Muscle layer of duodenum (tissue), 2 donors: ENCODE measurements at regions not wholly inside any gene's neighbourhood (a gene's known extent, or its start where the extent isn't known, plus 50 kb on each side); places are given as distances from the start of the nearest gene placed in this dataset.

ENCODE experiments used
- H3K27ac ChIP-seq: one replicate; pipeline ENCODE4 v1.7.0; 2013; ENCODE audit warnings: mild to moderate bottlenecking, low read length
- H3K27me3 ChIP-seq: one replicate; pipeline ENCODE4 v1.7.0; 2013; ENCODE audit warnings: low read depth, mild to moderate bottlenecking, control low read depth, low read length
- H3K36me3 ChIP-seq, 2 donors: one replicate each; pipeline ENCODE4 v1.7.0; 2013; ENCODE audit warnings: low read length in 2 of 2, control low read depth in 1 of 2, mild to moderate bottlenecking in 1 of 2; ENCODE audit not compliant: insufficient read depth in 2 of 2, control insufficient read depth in 1 of 2
- H3K4me1 ChIP-seq, 2 donors: one replicate each; pipeline ENCODE4 v1.7.0; 2013; ENCODE audit warnings: low read length in 2 of 2, mild to moderate bottlenecking in 2 of 2, control low read depth in 1 of 2, moderate library complexity in 1 of 2; ENCODE audit not compliant: insufficient read depth in 2 of 2, control insufficient read depth in 1 of 2
- H3K4me3 ChIP-seq, 2 donors: one replicate each; pipeline ENCODE4 v1.7.0; 2013; ENCODE audit warnings: low read length in 2 of 2, low read depth in 1 of 2, mild to moderate bottlenecking in 1 of 2
- H3K9me3 ChIP-seq, 2 donors: one replicate each; pipeline ENCODE4 v1.7.0; 2013; ENCODE audit warnings: low read length in 2 of 2, control low read depth in 1 of 2, mild to moderate bottlenecking in 1 of 2; ENCODE audit not compliant: control insufficient read depth in 1 of 2
- donor health status: healthy.

DNA sequence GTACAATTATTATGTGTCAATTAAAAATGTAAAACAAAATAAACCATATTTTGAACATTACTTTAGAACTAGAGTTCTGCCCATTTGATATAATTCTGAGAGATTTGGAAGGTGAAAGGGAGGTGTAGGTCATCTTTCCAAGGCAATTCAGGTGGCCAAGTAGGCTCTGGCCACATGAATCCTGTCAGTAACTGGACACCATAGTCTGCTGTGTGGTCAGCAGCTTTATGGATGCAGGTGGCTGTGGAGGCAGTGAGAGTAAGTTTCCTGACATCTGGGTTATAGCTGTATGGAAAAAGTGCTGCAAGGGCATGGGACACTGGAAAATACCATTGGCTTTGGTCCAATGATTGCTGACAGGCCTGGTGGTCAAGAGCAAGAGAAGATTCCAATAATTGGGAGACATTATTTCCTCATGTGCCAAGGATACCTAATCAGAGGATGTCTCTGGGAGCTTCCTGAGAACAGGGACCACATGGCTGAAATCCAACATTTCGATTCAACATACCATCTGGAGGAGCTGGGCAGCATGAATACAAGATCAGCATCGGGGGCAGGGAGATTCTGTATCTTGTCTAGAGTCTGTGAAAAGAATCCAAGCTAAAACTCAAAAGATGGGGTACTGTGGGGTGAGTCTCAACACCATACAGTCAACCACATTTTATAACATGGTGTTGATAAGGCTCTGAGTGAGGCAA lies 523.1 kb downstream of the MID1IP1 start:
- Histone ChIP-seq H3K4me1 (no peaks in the 10 kb centered on the region), H3K27ac (no peak overlapping the region), H3K27me3 (no peaks in the 10 kb centered on the region), H3K36me3 (no peaks in the 10 kb centered on the region), H3K4me3 (no peak overlapping the region), H3K9me3 (peaks cover 0 to 4% of the 10 kb centered on the region in 2 donors)

DNA sequence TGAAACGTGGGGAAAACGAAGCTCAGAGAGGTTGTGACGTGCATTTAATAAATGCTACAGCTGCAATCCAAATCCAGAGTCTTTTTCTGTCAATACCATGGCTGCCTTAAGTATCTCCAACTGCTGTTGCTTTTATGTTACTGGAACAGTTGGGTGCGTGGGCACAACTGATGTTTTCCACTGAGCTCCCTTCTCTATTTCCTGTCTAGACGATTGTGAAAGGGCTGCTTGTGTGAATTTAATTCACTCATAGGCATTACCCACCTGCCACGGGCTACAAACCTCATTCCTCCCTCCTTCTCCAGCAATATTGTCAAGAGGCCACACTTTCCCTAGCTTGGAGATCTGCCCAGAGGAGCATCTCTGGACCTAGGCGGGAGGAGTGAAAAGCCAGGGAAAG lies 526.0 kb downstream of the MID1IP1 start:
- Histone ChIP-seq H3K36me3 (no peaks in the 10 kb centered on the region), H3K9me3 (peaks cover 0 to 4% of the 10 kb centered on the region in 2 donors), H3K4me1 (no peaks in the 10 kb centered on the region), H3K27me3 (no peaks in the 10 kb centered on the region), H3K27ac (no peak overlapping the region), H3K4me3 (no peak overlapping the region)

GRCh38 chrX:39327705-39328104 lies 526.4 kb downstream of the MID1IP1 start:
- Histone ChIP-seq H3K4me1 (no peaks in the 10 kb centered on the region), H3K9me3 (peaks cover 0 to 2% of the 10 kb centered on the region in 2 donors), H3K27me3 (no peaks in the 10 kb centered on the region), H3K27ac (no peak overlapping the region), H3K36me3 (no peaks in the 10 kb centered on the region), H3K4me3 (no peak overlapping the region)

- no peaks in the 10 kb centered on the region for H3K27me3 ChIP-seq
- no peak overlapping the region for H3K27ac ChIP-seq
- H3K4me1 ChIP-seq = no peaks in the 10 kb centered on the region
- no peaks in the 10 kb centered on the region for H3K9me3 ChIP-seq
- no peaks in the 10 kb centered on the region for H3K36me3 ChIP-seq
- no peak overlapping the region for H3K4me3 ChIP-seq
These were observed 527.4 kb downstream of the MID1IP1 start for GRCh38 chrX:39328661-39329060.

- Histone ChIP-seq H3K9me3 (no peaks in the 10 kb centered on the region), H3K4me1 (no peaks in the 10 kb centered on the region), H3K27me3 (no peaks in the 10 kb centered on the region), H3K27ac (no peak overlapping the region), H3K36me3 (no peaks in the 10 kb centered on the region), H3K4me3 (no peak overlapping the region)
These were observed 529.9 kb downstream of the MID1IP1 start for GRCh38 chrX:39331082-39331704.

DNA sequence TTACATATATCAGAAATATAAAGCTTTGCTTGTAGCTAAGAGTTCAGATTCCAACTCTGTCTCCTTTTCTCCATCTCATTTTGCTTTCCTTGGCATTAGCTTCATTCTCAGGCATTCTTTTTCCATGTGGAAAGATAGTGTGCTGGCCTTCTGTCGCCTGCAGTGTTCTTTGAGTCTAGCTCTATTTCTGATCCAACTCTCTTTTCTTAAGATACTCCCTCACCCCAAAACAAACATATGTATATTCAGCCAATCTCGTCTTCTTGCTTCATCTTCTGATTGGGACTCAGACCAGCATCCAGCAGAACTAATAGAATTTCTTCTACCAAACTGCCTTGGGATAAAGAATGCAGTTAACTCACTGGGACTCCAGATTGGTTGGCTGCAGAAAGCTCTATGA lies 532.2 kb downstream of the MID1IP1 start:
- peaks cover 0 to 8% of the 10 kb centered on the region in 2 donors for H3K4me1 ChIP-seq
- H3K27ac ChIP-seq = no peak overlapping the region
- no peaks in the 10 kb centered on the region for H3K9me3 ChIP-seq
- no peaks in the 10 kb centered on the region for H3K36me3 ChIP-seq
- no peaks in the 10 kb centered on the region for H3K27me3 ChIP-seq
- H3K4me3 ChIP-seq = no peak overlapping the region

DNA sequence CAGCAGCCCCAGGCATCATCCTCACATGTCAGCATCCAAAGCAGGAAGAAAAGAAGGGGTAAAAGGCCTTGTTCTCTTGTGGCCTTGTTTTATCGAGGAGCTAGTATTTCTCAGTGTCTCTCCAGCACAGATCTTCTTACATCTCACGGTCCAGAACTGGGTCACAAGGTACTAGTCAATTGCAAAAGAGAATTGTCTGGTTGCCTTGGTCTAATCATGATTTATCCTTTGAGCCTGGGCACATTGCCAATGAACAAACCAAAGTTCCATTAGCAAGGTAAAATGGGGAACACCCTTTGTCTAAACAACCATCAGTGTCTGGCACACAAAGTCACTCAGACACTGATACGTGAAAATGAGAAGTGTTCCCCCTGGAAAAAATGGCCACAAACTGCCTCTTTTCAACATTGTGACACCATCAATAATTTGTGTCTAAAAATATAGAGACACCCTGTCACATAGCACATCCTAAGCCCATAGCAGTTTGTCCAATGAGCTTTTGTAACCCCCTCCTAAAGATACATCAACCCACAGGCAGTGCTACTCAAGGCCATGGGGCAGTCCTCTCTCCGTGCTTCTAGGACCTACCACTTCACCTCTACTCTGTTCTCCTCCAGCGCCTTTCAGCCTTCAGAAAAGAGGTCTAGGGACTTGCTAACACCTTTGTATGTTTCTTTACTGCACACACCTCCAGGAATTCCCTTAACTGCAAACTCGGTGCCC lies 534.4 kb downstream of the MID1IP1 start:
- H3K4me3 ChIP-seq = no peak overlapping the region
- no peaks in the 10 kb centered on the region for H3K36me3 ChIP-seq
- peaks cover 0 to 8% of the 10 kb centered on the region in 2 donors for H3K4me1 ChIP-seq
- H3K27ac ChIP-seq = no peak overlapping the region
- no peaks in the 10 kb centered on the region for H3K9me3 ChIP-seq
- no peaks in the 10 kb centered on the region for H3K27me3 ChIP-seq

DNA sequence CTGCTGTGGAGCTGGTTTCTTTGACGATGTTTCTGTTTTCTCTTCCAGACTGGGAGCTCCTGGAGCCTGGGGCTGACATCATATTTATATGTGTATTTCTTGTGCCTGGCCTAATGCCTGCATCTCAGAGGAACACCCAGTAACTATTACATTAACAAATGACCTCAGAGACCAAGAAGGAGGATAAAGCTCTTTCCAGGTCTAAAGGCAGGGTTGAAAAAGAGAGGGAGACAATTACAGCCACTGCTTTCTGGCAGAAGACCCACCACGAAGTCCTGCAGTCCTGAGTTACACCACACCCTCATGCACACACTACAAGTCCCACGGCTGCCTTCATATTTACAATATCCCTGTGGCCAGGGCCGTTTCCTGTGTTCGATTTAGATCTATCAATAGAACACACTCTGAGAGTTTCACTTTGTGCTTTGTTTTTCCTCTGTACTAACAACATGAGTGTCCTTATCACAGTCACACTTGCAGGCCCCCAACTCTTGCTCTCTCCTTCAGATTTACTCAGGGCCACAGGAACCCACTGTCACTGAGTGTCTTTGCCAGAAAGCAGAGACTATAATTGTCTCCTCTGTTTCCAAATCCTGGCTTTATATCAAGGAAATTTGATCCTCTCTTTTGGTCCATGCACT lies 535.5 kb downstream of the MID1IP1 start:
- no peaks in the 10 kb centered on the region for H3K36me3 ChIP-seq
- H3K9me3 ChIP-seq = no peaks in the 10 kb centered on the region
- H3K27ac ChIP-seq = peak overlapping the region; percentile 53
- H3K4me1 ChIP-seq = peaks cover 0 to 8% of the 10 kb centered on the region in 2 donors
- H3K27me3 ChIP-seq = no peaks in the 10 kb centered on the region
- H3K4me3 ChIP-seq = no peak overlapping the region

DNA sequence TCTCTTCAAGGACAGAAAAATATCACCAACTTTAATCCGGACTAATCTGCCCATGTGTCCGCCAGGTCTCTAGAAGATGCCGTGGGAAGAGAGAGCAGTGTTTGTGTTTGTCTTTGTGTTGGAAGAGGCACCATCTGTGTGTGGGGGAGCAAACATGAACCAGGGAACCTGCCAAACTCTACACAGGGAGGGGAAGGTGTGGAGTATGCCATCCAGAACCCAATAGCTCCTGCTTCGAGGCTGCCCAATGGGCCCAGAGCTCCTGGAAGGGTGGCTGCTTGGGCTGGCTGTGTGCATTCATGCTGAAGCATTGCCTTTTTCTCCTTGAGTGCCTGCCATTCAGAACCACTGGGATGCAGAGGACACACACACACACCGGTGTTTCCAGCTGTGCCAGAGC lies 536.2 kb downstream of the MID1IP1 start:
- no peak overlapping the region for H3K4me3 ChIP-seq
- no peaks in the 10 kb centered on the region for H3K9me3 ChIP-seq
- H3K27me3 ChIP-seq = no peaks in the 10 kb centered on the region
- H3K27ac ChIP-seq = peak overlapping the region; percentile 53
- peaks cover 0 to 8% of the 10 kb centered on the region in 2 donors for H3K4me1 ChIP-seq
- H3K36me3 ChIP-seq = no peaks in the 10 kb centered on the region

DNA sequence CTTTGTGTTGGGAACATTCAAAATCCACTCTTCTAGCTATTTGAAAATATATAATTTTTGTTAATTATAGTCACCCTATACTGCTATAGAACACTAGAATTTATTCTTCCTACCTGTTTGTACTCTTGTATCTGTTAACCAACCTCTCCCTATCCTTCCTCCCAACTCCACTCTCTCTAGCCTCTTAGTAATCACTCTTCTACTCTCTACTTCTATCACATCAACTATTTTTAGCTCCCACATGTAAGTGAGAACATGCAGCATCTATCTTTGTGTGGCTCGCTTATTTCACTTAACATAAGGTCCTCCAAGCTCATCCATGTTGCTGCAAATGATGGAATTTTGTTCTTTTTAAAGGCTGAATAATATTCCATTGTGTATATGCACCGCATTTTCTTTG lies 537.3 kb downstream of the MID1IP1 start:
- H3K4me1 ChIP-seq = peaks cover 0 to 8% of the 10 kb centered on the region in 2 donors
- H3K36me3 ChIP-seq = no peaks in the 10 kb centered on the region
- H3K27me3 ChIP-seq = no peaks in the 10 kb centered on the region
- H3K27ac ChIP-seq = no peak overlapping the region
- no peaks in the 10 kb centered on the region for H3K9me3 ChIP-seq
- no peak overlapping the region for H3K4me3 ChIP-seq

GRCh38 chrX:39356119-39356807 lies 555.0 kb downstream of the MID1IP1 start:
- no peaks in the 10 kb centered on the region for H3K9me3 ChIP-seq
- no peaks in the 10 kb centered on the region for H3K4me1 ChIP-seq
- no peaks in the 10 kb centered on the region for H3K27me3 ChIP-seq
- no peaks in the 10 kb centered on the region for H3K36me3 ChIP-seq
- no peak overlapping the region for H3K4me3 ChIP-seq
- H3K27ac ChIP-seq = no peak overlapping the region
